ENCODE measurements at regions not wholly inside any gene's neighbourhood (a gene's known extent, or its start where the extent isn't known, plus 50 kb on each side); places are given as distances from the start of the nearest gene placed in this dataset.
"Not testable (repeated sequence)": the region's sequence is repeated elsewhere in the genome, so short reads cannot be mapped to it uniquely, and the experiment has no call there.

GRCh38 chr2:111267038-111267437 is 146.3 kb downstream of the BCL2L11 start:
- peak; percentile 30; the same call in 1 of the 2 replicates for TF ChIP-seq TCF4 (CRISPR knock-in tag; IDR thresholded peaks at IDR 0.05; ENCODE audit: borderline replicate concordance)
- ATAC-seq = peak; percentile 66; the same call in 2 of the 3 replicates

GRCh38 chr2:111269761-111270323 is 149.1 kb downstream of the BCL2L11 start:
- not testable (repeated sequence) for ATAC-seq

GRCh38 chr2:111270569-111270968 is 149.9 kb downstream of the BCL2L11 start:
- ATAC-seq = not testable (repeated sequence)

- ATAC-seq = peak; percentile 57
Measured at GRCh38 chr2:111271647-111272304, 151.1 kb downstream of the BCL2L11 start.

- ATAC-seq = not testable (repeated sequence)
Measured at GRCh38 chr2:111273007-111273406, 152.3 kb downstream of the BCL2L11 start.

- not testable (repeated sequence) for ATAC-seq
Measured at GRCh38 chr2:111275047-111275853, 154.5 kb downstream of the BCL2L11 start.

- not testable (repeated sequence) for ATAC-seq
Measured at GRCh38 chr2:111275854-111276171, 155.1 kb downstream of the BCL2L11 start.

GRCh38 chr2:111278133-111278532 is 157.4 kb downstream of the BCL2L11 start:
- ATAC-seq = not testable (repeated sequence)

GRCh38 chr2:111280709-111281286 is 160.1 kb downstream of the BCL2L11 start:
- not testable (repeated sequence) for ATAC-seq

- ATAC-seq = not testable (repeated sequence)
Measured at GRCh38 chr2:111282162-111282561, 161.4 kb downstream of the BCL2L11 start.

GRCh38 chr2:111287646-111288568 is 167.2 kb downstream of the BCL2L11 start:
- ATAC-seq = not testable (repeated sequence)

- not testable (repeated sequence) for ATAC-seq
Measured at GRCh38 chr2:111290370-111290769, 169.7 kb downstream of the BCL2L11 start.

- ATAC-seq = peak; percentile 50; the same call in 1 of the 3 replicates
Measured at GRCh38 chr2:111291566-111291965, 170.9 kb downstream of the BCL2L11 start.

GRCh38 chr2:111292232-111292968 is 171.7 kb downstream of the BCL2L11 start:
- ATAC-seq = not testable (repeated sequence)

GRCh38 chr2:111294699-111295098 is 174.0 kb downstream of the BCL2L11 start:
- ATAC-seq = not testable (repeated sequence)

GRCh38 chr2:111296122-111296804 is 175.5 kb downstream of the BCL2L11 start:
- not testable (repeated sequence) for ATAC-seq

GRCh38 chr2:111297128-111297527 is 176.4 kb downstream of the BCL2L11 start:
- ATAC-seq = not testable (repeated sequence)

- ATAC-seq = not testable (repeated sequence)
Measured at GRCh38 chr2:111298927-111299326, 178.2 kb downstream of the BCL2L11 start.

- not testable (repeated sequence) for ATAC-seq
Measured at GRCh38 chr2:111299635-111300034, 178.9 kb downstream of the BCL2L11 start.

- not testable (repeated sequence) for ATAC-seq
Measured at GRCh38 chr2:111301677-111302076, 181.0 kb downstream of the BCL2L11 start.

Measured in SK-N-SH treated with all-trans-retinoic acid at 6 μM for 48 hours (cell line).